T-cell (primary cell): ENCODE measurements at regions not wholly inside any gene's neighbourhood (a gene's known extent, or its start where the extent isn't known, plus 50 kb on each side); places are given as distances from the start of the nearest gene placed in this dataset.

Experiments
- ATAC-seq, 4 experiments: fragments of 200-7000 bp in 3 of 4; fragments of 150-1000 bp in 1 of 4; cut with Tn5 transposase; replicated peaks in 1 of 4; 1 replicate in 3 of 4; 2 replicates in 1 of 4; pipeline ENCODE4 v1.10.0; 2021; ENCODE audit warnings: moderate library complexity in 3 of 4, mild to moderate bottlenecking in 2 of 4, moderate number of reproducible peaks in 1 of 4
- CTCF ChIA-PET, 2 donors: fragments of 300-600 bp; sonication (Branson Sonifier 250); formaldehyde crosslinking; loops; one replicate each; lab custom pipeline; 2022; ENCODE audit warnings: antibody characterized with exemption in 2 of 2; lab: Charles Lee
- POLR2A ChIA-PET, 2 donors: fragments of 300-600 bp; sonication (Branson Sonifier 250); formaldehyde crosslinking; loops; one replicate each; lab custom pipeline; 2022; ENCODE audit warnings: antibody characterized with exemption in 2 of 2; lab: Charles Lee
- DNase-seq, 35 experiments: peaks; one replicate each; pipeline versions ENCODE4 v3.0.0 to v3.0.0-alpha.2; 2013 to 2023
- H3K27ac ChIP-seq: one replicate; pipeline ENCODE4 v1.5.1; 2013; ENCODE audit warnings: low read length
- H3K27me3 ChIP-seq, 2 experiments: replicated peaks in 1 of 2; 1 replicate in 1 of 2; 2 replicates in 1 of 2; pipeline versions ENCODE4 v1.6.1 to v1.7.0; 2013; ENCODE audit warnings: low read length in 1 of 2, mixed read lengths in 1 of 2; ENCODE audit not compliant: control insufficient read depth in 2 of 2, insufficient read depth in 2 of 2; ENCODE audit errors: extremely low read depth in 1 of 2
- H3K36me3 ChIP-seq, 2 donors: 1 replicate in 1 of 2; 2 replicates in 1 of 2; pipeline versions ENCODE4 v1.6.1 to v1.7.0; 2013; ENCODE audit warnings: low read length in 1 of 2; ENCODE audit not compliant: control insufficient read depth in 2 of 2, insufficient read depth in 1 of 2; ENCODE audit errors: extremely low read depth in 1 of 2
- H3K4me1 ChIP-seq, 2 experiments: 1 replicate in 1 of 2; 2 replicates in 1 of 2; pipeline versions ENCODE4 v1.6.1 to v1.7.0; 2013; ENCODE audit warnings: low read length in 2 of 2, mixed read lengths in 1 of 2; ENCODE audit not compliant: insufficient read depth in 2 of 2, control insufficient read depth in 1 of 2; ENCODE audit errors: extremely low read depth in 1 of 2
- H3K4me3 ChIP-seq, 2 donors: 1 replicate in 1 of 2; 2 replicates in 1 of 2; pipeline versions ENCODE4 v1.5.1 to v1.7.0; 2013; ENCODE audit warnings: mild to moderate bottlenecking in 2 of 2, low read length in 1 of 2, moderate library complexity in 1 of 2; ENCODE audit not compliant: control insufficient read depth in 1 of 2; ENCODE audit errors: extremely low read depth in 1 of 2
- H3K9me3 ChIP-seq: 2 replicates; pipeline ENCODE4 v1.7.0; 2013
- H3K27ac Mint-ChIP-seq, 2 donors: one replicate each; pipeline ENCODE4 v1.8.0; 2020 to 2021; ENCODE audit warnings: mild to moderate bottlenecking in 2 of 2, mixed read lengths in 2 of 2
- H3K27me3 Mint-ChIP-seq, 2 donors: one replicate each; pipeline ENCODE4 v1.8.0; 2021 to 2022; ENCODE audit warnings: mixed read lengths in 2 of 2
- H3K36me3 Mint-ChIP-seq: one replicate; pipeline ENCODE4 v1.8.0; 2021; ENCODE audit warnings: mixed read lengths
- H3K4me1 Mint-ChIP-seq, 3 donors: one replicate each; pipeline ENCODE4 v1.8.0; 2020 to 2022; ENCODE audit warnings: mixed read lengths in 3 of 3, mild to moderate bottlenecking in 1 of 3
- H3K4me3 Mint-ChIP-seq, 3 donors: one replicate each; pipeline ENCODE4 v1.8.0; 2020 to 2022; ENCODE audit warnings: mild to moderate bottlenecking in 3 of 3, mixed read lengths in 3 of 3, moderate library complexity in 3 of 3
- H3K9me3 Mint-ChIP-seq, 3 donors: one replicate each; pipeline ENCODE4 v1.8.0; 2020 to 2022; ENCODE audit warnings: mixed read lengths in 3 of 3
- WGBS: methylation state at CpG from one replicate; pipeline ENCODE4 v1.1.5; 2013; ENCODE audit warnings: missing lambda C conversion rate; ENCODE audit not compliant: insufficient coverage; 5-methylcytosine and 5-hydroxymethylcytosine counted together

DNA sequence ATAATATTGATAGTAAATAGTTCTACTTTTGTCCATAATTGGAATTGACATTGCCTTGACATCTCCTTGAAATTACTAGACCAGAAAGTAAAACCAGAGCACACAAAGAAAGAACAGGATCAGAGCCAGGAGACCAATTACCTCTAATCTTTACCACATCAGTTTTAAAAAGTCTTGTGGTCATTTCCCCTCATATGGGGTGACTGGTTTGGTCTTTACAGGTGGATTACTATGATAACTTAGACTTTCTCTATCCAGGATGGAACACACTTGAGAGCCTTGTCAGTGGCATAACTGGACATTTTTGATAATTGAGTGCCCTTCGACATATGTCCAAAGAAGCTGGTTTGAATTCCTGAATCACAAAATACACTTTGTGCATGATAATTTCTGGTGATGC, 1148.1 kb upstream of the NCAM2 start:
- H3K27ac Mint-ChIP-seq = no peak overlapping the region
- Histone ChIP-seq H3K4me1 (no peaks in the 10 kb centered on the region), H3K27me3 (no peaks in the 10 kb centered on the region), H3K27ac (no peak overlapping the region), H3K36me3 (no peaks in the 10 kb centered on the region), H3K9me3 (no peaks in the 10 kb centered on the region), H3K4me3 (no peak overlapping the region)
- no peak overlapping the region for H3K4me3 Mint-ChIP-seq
- H3K36me3 Mint-ChIP-seq = no peaks in the 10 kb centered on the region
- CTCF ChIA-PET = no interaction called here
- WGBS = 83% methylated on average over 1 of the region's 1 CpG
- H3K9me3 Mint-ChIP-seq = peaks cover 2 to 16% (median 13%) of the 10 kb centered on the region in 3 donors
- no peaks in the 10 kb centered on the region for H3K4me1 Mint-ChIP-seq
- DNase-seq (no peak), ATAC-seq (no peak)
- no peaks in the 10 kb centered on the region for H3K27me3 Mint-ChIP-seq
- POLR2A ChIA-PET = no interaction called here

- H3K27me3 Mint-ChIP-seq = no peaks in the 10 kb centered on the region
- 93% methylated on average over 10 of the region's 10 CpGs for whole genome bisulfite sequencing
- POLR2A ChIA-PET = no interaction called here
- Histone ChIP-seq H3K36me3 (no peaks in the 10 kb centered on the region), H3K4me1 (no peaks in the 10 kb centered on the region), H3K9me3 (no peaks in the 10 kb centered on the region), H3K4me3 (no peak overlapping the region), H3K27me3 (no peaks in the 10 kb centered on the region), H3K27ac (no peak overlapping the region)
- H3K9me3 Mint-ChIP-seq = peaks cover 7 to 16% (median 8%) of the 10 kb centered on the region in 3 donors
- no peak for ATAC-seq
- DNase-seq = no peak
- H3K4me1 Mint-ChIP-seq = no peaks in the 10 kb centered on the region
- H3K4me3 Mint-ChIP-seq = no peak overlapping the region
- no peak overlapping the region for H3K27ac Mint-ChIP-seq
- H3K36me3 Mint-ChIP-seq = no peaks in the 10 kb centered on the region
- CTCF ChIA-PET = no interaction called here
Measured at GRCh38 chr21:19853061-19853460, 1145.1 kb upstream of the NCAM2 start.

DNA sequence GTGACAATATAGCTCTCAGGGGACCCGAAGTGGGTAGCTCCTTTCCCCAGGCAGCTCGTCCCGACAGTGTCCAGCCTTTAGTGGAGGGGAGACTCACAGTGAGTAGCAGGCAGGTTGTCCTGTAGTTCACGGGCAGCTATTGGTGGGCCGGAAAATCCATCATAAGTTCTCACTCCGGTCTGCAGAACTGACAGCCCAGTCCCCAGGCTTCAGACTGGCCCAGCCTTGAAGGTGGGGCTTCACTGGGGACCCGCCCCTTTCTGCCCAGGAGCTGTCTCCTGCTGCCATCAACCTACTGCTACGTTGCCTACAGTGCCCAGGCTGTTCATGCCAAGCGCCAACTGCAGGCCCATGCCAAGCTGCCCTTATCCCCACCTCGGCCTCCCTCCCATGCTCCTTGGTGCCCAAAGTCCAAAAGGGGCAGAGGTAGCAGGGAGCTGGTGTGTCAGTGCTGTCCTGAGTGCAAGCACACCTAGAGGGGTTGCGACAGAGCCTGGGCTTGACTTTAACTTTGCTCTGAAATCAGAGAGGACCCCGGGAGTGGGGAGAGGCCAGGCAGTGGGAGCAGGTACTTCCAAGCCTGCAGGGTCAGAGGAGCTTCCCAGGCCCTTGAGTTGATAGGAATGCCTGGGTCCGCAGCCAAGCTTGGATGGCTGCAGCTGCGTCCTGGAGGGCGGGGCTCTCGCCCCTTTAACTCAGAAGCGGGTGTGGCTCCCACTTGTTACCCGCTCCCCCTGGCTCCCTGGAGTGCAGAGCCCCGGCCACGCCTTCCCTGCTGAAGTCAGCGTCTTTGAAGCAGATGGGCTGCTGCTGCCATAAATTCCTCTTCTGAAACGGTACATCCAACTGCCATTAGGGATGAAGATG, 1144.3 kb upstream of the NCAM2 start:
- no peaks in the 10 kb centered on the region for H3K4me1 Mint-ChIP-seq
- POLR2A ChIA-PET = no interaction called here
- H3K27me3 Mint-ChIP-seq = no peaks in the 10 kb centered on the region
- no peaks in the 10 kb centered on the region for H3K9me3 ChIP-seq
- H3K4me3 ChIP-seq = no peak overlapping the region
- H3K36me3 ChIP-seq = no peaks in the 10 kb centered on the region
- H3K27me3 ChIP-seq = no peaks in the 10 kb centered on the region
- H3K36me3 Mint-ChIP-seq = no peaks in the 10 kb centered on the region
- no peak overlapping the region for H3K27ac Mint-ChIP-seq
- ATAC-seq = no peak
- H3K9me3 Mint-ChIP-seq = peaks cover 7 to 14% (median 8%) of the 10 kb centered on the region in 3 donors
- no peak overlapping the region for H3K4me3 Mint-ChIP-seq
- no peaks in the 10 kb centered on the region for H3K4me1 ChIP-seq
- CTCF ChIA-PET = no interaction called here
- WGBS = 84% methylated on average over 16 of the region's 22 CpGs
- no peak overlapping the region for H3K27ac ChIP-seq
- DNase-seq = no peak

GRCh38 chr21:19855522-19855921, 1142.7 kb upstream of the NCAM2 start:
- H3K27ac ChIP-seq = no peak overlapping the region
- no peak overlapping the region for H3K4me3 Mint-ChIP-seq
- H3K4me3 ChIP-seq = no peak overlapping the region
- no peaks in the 10 kb centered on the region for H3K27me3 ChIP-seq
- no peaks in the 10 kb centered on the region for H3K4me1 ChIP-seq
- no peaks in the 10 kb centered on the region for H3K9me3 ChIP-seq
- no peak overlapping the region for H3K27ac Mint-ChIP-seq
- ChIA-PET CTCF (interaction anchor here in 1 of 2 donors (0.6 kb wide), 1 partner anchor 1230 kb away, joined by 3 read pairs; no protein-coding TSS in a partner anchor), POLR2A (no interaction called here)
- H3K36me3 ChIP-seq = no peaks in the 10 kb centered on the region
- H3K9me3 Mint-ChIP-seq = peaks cover 8 to 11% (median 10%) of the 10 kb centered on the region in 3 donors
- ATAC-seq (no peak), DNase-seq (no peak)
- no peaks in the 10 kb centered on the region for H3K27me3 Mint-ChIP-seq
- H3K36me3 Mint-ChIP-seq = no peaks in the 10 kb centered on the region
- no peaks in the 10 kb centered on the region for H3K4me1 Mint-ChIP-seq
- WGBS = 71% methylated on average over 3 of the region's 3 CpGs

- no peaks in the 10 kb centered on the region for H3K36me3 ChIP-seq
- DNase-seq (no peak), ATAC-seq (no peak)
- Mint-ChIP-seq H3K9me3 (peaks cover 0 to 11% (median 9%) of the 10 kb centered on the region in 3 donors), H3K4me1 (no peaks in the 10 kb centered on the region), H3K36me3 (no peaks in the 10 kb centered on the region), H3K4me3 (no peak overlapping the region), H3K27me3 (no peaks in the 10 kb centered on the region), H3K27ac (no peak overlapping the region)
- ChIA-PET POLR2A (no interaction called here), CTCF (no interaction called here)
- H3K9me3 ChIP-seq = no peaks in the 10 kb centered on the region
- no peaks in the 10 kb centered on the region for H3K4me1 ChIP-seq
- no peak overlapping the region for H3K4me3 ChIP-seq
- no CpG with 5 or more reads among the region's 2 CpGs for WGBS
- H3K27me3 ChIP-seq = no peaks in the 10 kb centered on the region
- H3K27ac ChIP-seq = no peak overlapping the region
Measured at GRCh38 chr21:19864476-19864875, 1133.7 kb upstream of the NCAM2 start.

GRCh38 chr21:19870682-19871081, 1127.5 kb upstream of the NCAM2 start:
- H3K36me3 ChIP-seq = no peaks in the 10 kb centered on the region
- no peaks in the 10 kb centered on the region for H3K9me3 ChIP-seq
- ChIA-PET CTCF (no interaction called here), POLR2A (no interaction called here)
- H3K36me3 Mint-ChIP-seq = no peaks in the 10 kb centered on the region
- H3K27ac Mint-ChIP-seq = no peak overlapping the region
- no peaks in the 10 kb centered on the region for H3K4me1 Mint-ChIP-seq
- H3K9me3 Mint-ChIP-seq = peaks cover 0 to 17% (median 11%) of the 10 kb centered on the region in 3 donors
- no peak overlapping the region for H3K27ac ChIP-seq
- H3K4me3 Mint-ChIP-seq = no peak overlapping the region
- DNase-seq (no peak), ATAC-seq (no peak)
- H3K27me3 ChIP-seq = no peaks in the 10 kb centered on the region
- no CpG with 5 or more reads among the region's 2 CpGs for WGBS
- no peaks in the 10 kb centered on the region for H3K4me1 ChIP-seq
- no peaks in the 10 kb centered on the region for H3K27me3 Mint-ChIP-seq
- H3K4me3 ChIP-seq = no peak overlapping the region
